Activated CD4-positive, alpha-beta memory T cell treated with anti-CD3 and anti-CD28 coated beads, Interleukin-2, amount 10 ng/mL, durations not matched to agents 7 days and 5 days (primary cell): ENCODE measurements at regions not wholly inside any gene's neighbourhood (a gene's known extent, or its start where the extent isn't known, plus 50 kb on each side); places are given as distances from the start of the nearest gene placed in this dataset.
"Not testable (repeated sequence)": the region's sequence is repeated elsewhere in the genome, so short reads cannot be mapped to it uniquely, and the experiment has no call there.

ENCODE experiments used
- CTCF ChIA-PET: fragments of 350-600 bp; sonication (Branson Sonifier 250); formaldehyde crosslinking; loops from one replicate; lab custom pipeline; 2021; ENCODE audit warnings: antibody characterized with exemption, inconsistent platforms; lab: Charles Lee
- POLR2A ChIA-PET: fragments of 350-600 bp; sonication (Branson Sonifier 250); formaldehyde crosslinking; loops from one replicate; lab custom pipeline; 2021; ENCODE audit warnings: antibody characterized with exemption; lab: Charles Lee
- DNase-seq: peaks from one replicate; pipeline ENCODE4 v3.0.0-alpha.2; 2020
- H3K27ac Mint-ChIP-seq: one replicate; pipeline ENCODE4 v1.8.0; 2021; ENCODE audit warnings: mild to moderate bottlenecking, mixed read lengths
- H3K27me3 Mint-ChIP-seq: one replicate; pipeline ENCODE4 v1.8.0; 2021; ENCODE audit warnings: mixed read lengths
- H3K36me3 Mint-ChIP-seq: one replicate; pipeline ENCODE4 v1.8.0; 2021; ENCODE audit warnings: low read depth, mixed read lengths
- H3K4me1 Mint-ChIP-seq: one replicate; pipeline ENCODE4 v1.8.0; 2021; ENCODE audit warnings: mixed read lengths
- H3K4me3 Mint-ChIP-seq: one replicate; pipeline ENCODE4 v1.8.0; 2021; ENCODE audit warnings: mild to moderate bottlenecking, mixed read lengths
- H3K9me3 Mint-ChIP-seq: one replicate; pipeline ENCODE4 v1.8.0; 2021; ENCODE audit warnings: mixed read lengths

GRCh38 chr10:11403646-11404045 lies 207.8 kb downstream of the USP6NL start:
- Mint-ChIP-seq H3K4me1 (peaks cover 61% of the 10 kb centered on the region), H3K27ac (peak overlapping the region; percentile 96), H3K36me3 (peaks cover 30% of the 10 kb centered on the region), H3K9me3 (peaks cover 20% of the 10 kb centered on the region)
- H3K27me3 Mint-ChIP-seq, POLR2A ChIA-PET, DNase-seq, CTCF ChIA-PET, H3K4me3 Mint-ChIP-seq: not testable (repeated sequence)

- ChIA-PET POLR2A (no interaction called here), CTCF (no interaction called here)
- Mint-ChIP-seq H3K9me3 (peaks cover 20% of the 10 kb centered on the region), H3K4me3 (peak overlapping the region; percentile 59), H3K36me3 (peaks cover 30% of the 10 kb centered on the region), H3K27ac (peak overlapping the region; percentile 96), H3K4me1 (peaks cover 60% of the 10 kb centered on the region), H3K27me3 (no peaks in the 10 kb centered on the region)
- DNase-seq: peak; percentile 80
These were observed 208.3 kb downstream of the USP6NL start for GRCh38 chr10:11403116-11403515.

GRCh38 chr10:11402392-11402791 lies 209.1 kb downstream of the USP6NL start:
- CTCF ChIA-PET: no interaction called here
- POLR2A ChIA-PET: no interaction called here
- Mint-ChIP-seq H3K4me3 (no peak overlapping the region), H3K27me3 (no peaks in the 10 kb centered on the region), H3K9me3 (peaks cover 18% of the 10 kb centered on the region), H3K4me1 (peaks cover 52% of the 10 kb centered on the region), H3K27ac (peak overlapping the region; percentile 96), H3K36me3 (peaks cover 26% of the 10 kb centered on the region)
- no peak for DNase-seq

- CTCF ChIA-PET: interaction anchor here (0.7 kb wide), 1 partner anchor 131 kb away, joined by 3 read pairs; no protein-coding TSS in a partner anchor
- no peak overlapping the region for H3K4me3 Mint-ChIP-seq
- POLR2A ChIA-PET: interaction anchor here (1.0 kb wide), 1 partner anchor 64 kb away, joined by 3 read pairs; no protein-coding TSS in a partner anchor
- peaks cover 10% of the 10 kb centered on the region for H3K9me3 Mint-ChIP-seq
- peaks cover 18% of the 10 kb centered on the region for H3K36me3 Mint-ChIP-seq
- H3K27me3 Mint-ChIP-seq: no peaks in the 10 kb centered on the region
- H3K4me1 Mint-ChIP-seq: peaks cover 44% of the 10 kb centered on the region
- peak; percentile 41 for DNase-seq
- H3K27ac Mint-ChIP-seq: peak overlapping the region; percentile 96
These were observed 209.9 kb downstream of the USP6NL start for GRCh38 chr10:11401264-11402235.

- H3K9me3 Mint-ChIP-seq: peaks cover 5% of the 10 kb centered on the region
- no peak overlapping the region for H3K4me3 Mint-ChIP-seq
- H3K27ac Mint-ChIP-seq: no peak overlapping the region
- POLR2A ChIA-PET: no interaction called here
- CTCF ChIA-PET: interaction anchor here (1.7 kb wide), 1 partner anchor 26 kb away, joined by 4 read pairs; no protein-coding TSS in a partner anchor
- H3K4me1 Mint-ChIP-seq: peaks cover 28% of the 10 kb centered on the region
- H3K36me3 Mint-ChIP-seq: peaks cover 6% of the 10 kb centered on the region
- no peak for DNase-seq
- H3K27me3 Mint-ChIP-seq: peaks cover 5% of the 10 kb centered on the region
These were observed 213.4 kb downstream of the USP6NL start for GRCh38 chr10:11397980-11398580.

- Mint-ChIP-seq H3K4me1 (peaks cover 22% of the 10 kb centered on the region), H3K36me3 (peaks cover 2% of the 10 kb centered on the region), H3K27ac (no peak overlapping the region), H3K9me3 (peaks cover 2% of the 10 kb centered on the region), H3K4me3 (no peak overlapping the region), H3K27me3 (peaks cover 10% of the 10 kb centered on the region)
- POLR2A ChIA-PET: no interaction called here
- CTCF ChIA-PET: interaction anchor here (1.7 kb wide), 1 partner anchor 27 kb away, joined by 4 read pairs; no protein-coding TSS in a partner anchor
- DNase-seq: no peak
These were observed 214.1 kb downstream of the USP6NL start for GRCh38 chr10:11397077-11397965.

GRCh38 chr10:11396311-11396955 lies 215.0 kb downstream of the USP6NL start:
- POLR2A ChIA-PET: no interaction called here
- H3K4me3 Mint-ChIP-seq: no peak overlapping the region
- DNase-seq: no peak

GRCh38 chr10:11395581-11396310 lies 215.7 kb downstream of the USP6NL start:
- Mint-ChIP-seq H3K9me3 (no peaks in the 10 kb centered on the region), H3K4me1 (peaks cover 6% of the 10 kb centered on the region), H3K27me3 (peaks cover 10% of the 10 kb centered on the region), H3K36me3 (no peaks in the 10 kb centered on the region), H3K27ac (no peak overlapping the region), H3K4me3 (no peak overlapping the region)
- CTCF ChIA-PET: no interaction called here
- POLR2A ChIA-PET: no interaction called here
- no peak for DNase-seq

More at GRCh38 chr10:11396311-11396955, 215.0 kb downstream of the USP6NL start:
- no peaks in the 10 kb centered on the region for H3K36me3 Mint-ChIP-seq
- H3K27ac Mint-ChIP-seq: no peak overlapping the region
- H3K9me3 Mint-ChIP-seq: no peaks in the 10 kb centered on the region
- H3K27me3 Mint-ChIP-seq: peaks cover 10% of the 10 kb centered on the region
- H3K4me1 Mint-ChIP-seq: peaks cover 13% of the 10 kb centered on the region
- CTCF ChIA-PET: interaction anchor here (1.7 kb wide), 1 partner anchor 28 kb away, joined by 4 read pairs; no protein-coding TSS in a partner anchor

GRCh38 chr10:11395161-11395560 lies 216.3 kb downstream of the USP6NL start:
- no peaks in the 10 kb centered on the region for H3K9me3 Mint-ChIP-seq
- H3K4me3 Mint-ChIP-seq: no peak overlapping the region
- peaks cover 10% of the 10 kb centered on the region for H3K27me3 Mint-ChIP-seq
- POLR2A ChIA-PET: no interaction called here
- CTCF ChIA-PET: no interaction called here
- no peaks in the 10 kb centered on the region for H3K36me3 Mint-ChIP-seq
- H3K27ac Mint-ChIP-seq: no peak overlapping the region
- H3K4me1 Mint-ChIP-seq: peaks cover under 1% of the 10 kb centered on the region
- no peak for DNase-seq

GRCh38 chr10:11393858-11394257 lies 217.6 kb downstream of the USP6NL start:
- DNase-seq: no peak
- H3K4me3 Mint-ChIP-seq: no peak overlapping the region
- POLR2A ChIA-PET: no interaction called here
- CTCF ChIA-PET: no interaction called here
- H3K27ac Mint-ChIP-seq: no peak overlapping the region
- peaks cover 10% of the 10 kb centered on the region for H3K27me3 Mint-ChIP-seq
- no peaks in the 10 kb centered on the region for H3K9me3 Mint-ChIP-seq
- no peaks in the 10 kb centered on the region for H3K4me1 Mint-ChIP-seq
- H3K36me3 Mint-ChIP-seq: no peaks in the 10 kb centered on the region

- Mint-ChIP-seq H3K36me3 (no peaks in the 10 kb centered on the region), H3K9me3 (no peaks in the 10 kb centered on the region), H3K4me3 (no peak overlapping the region), H3K27me3 (peaks cover 12% of the 10 kb centered on the region), H3K4me1 (no peaks in the 10 kb centered on the region), H3K27ac (no peak overlapping the region)
- POLR2A ChIA-PET: no interaction called here
- no peak for DNase-seq
- CTCF ChIA-PET: no interaction called here
These were observed 218.7 kb downstream of the USP6NL start for GRCh38 chr10:11392776-11393175.

- no peaks in the 10 kb centered on the region for H3K4me1 Mint-ChIP-seq
- no peak for DNase-seq
- POLR2A ChIA-PET: no interaction called here
- H3K9me3 Mint-ChIP-seq: no peaks in the 10 kb centered on the region
- H3K27ac Mint-ChIP-seq: no peak overlapping the region
- no peak overlapping the region for H3K4me3 Mint-ChIP-seq
- no peaks in the 10 kb centered on the region for H3K36me3 Mint-ChIP-seq
- peaks cover 18% of the 10 kb centered on the region for H3K27me3 Mint-ChIP-seq
- CTCF ChIA-PET: no interaction called here
These were observed 222.5 kb downstream of the USP6NL start for GRCh38 chr10:11388996-11389395.
